NCI-H82 (cell line): ENCODE measurements at regions not wholly inside any gene's neighbourhood (a gene's known extent, or its start where the extent isn't known, plus 50 kb on each side); places are given as distances from the start of the nearest gene placed in this dataset.
"Not testable (repeated sequence)": the region's sequence is repeated elsewhere in the genome, so short reads cannot be mapped to it uniquely, and the experiment has no call there.

Experiments used
- DNase-seq: peaks from one replicate; lab custom pipeline; 2025; lab: John Stamatoyannopoulos, UW

DNA sequence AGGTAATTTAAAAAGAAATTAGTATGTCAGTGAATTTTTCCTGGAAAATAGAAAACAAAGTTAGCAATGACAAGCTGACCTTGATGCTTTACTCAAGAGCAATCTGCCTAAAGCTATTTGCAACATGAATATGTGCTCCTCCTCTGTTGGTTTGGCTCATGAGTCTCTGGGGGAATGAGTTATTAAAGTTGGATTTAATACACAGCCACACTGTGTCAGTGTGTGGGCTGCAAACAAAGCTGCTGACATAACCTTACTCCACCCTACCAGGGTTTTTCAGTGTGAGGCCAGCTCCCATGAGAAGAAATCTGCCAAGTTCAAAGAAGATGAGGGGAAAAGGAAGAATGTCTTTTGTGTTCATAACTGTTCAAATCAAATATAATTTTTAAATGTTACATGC, 280.5 kb downstream of the TLL1 start:
- no peak for DNase-seq

DNA sequence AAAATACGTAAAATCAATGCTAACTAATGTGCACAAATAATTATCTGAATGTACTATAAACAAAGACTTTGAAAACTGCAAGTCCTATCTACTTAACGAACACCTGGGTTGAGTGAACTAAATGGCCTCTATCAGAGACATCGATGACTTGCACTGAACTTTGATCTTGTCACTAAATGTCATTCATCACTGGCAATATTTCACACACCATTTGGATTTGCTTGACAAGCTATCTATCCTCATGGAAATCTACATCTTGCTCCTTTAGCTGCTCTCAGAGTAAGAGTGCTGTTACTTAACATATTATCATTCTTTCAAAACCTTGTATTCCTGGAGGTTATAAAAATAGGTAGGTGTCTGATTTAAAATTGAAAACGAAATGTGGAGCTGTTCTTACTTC, 289.3 kb downstream of the TLL1 start:
- DNase-seq, result no peak

DNA sequence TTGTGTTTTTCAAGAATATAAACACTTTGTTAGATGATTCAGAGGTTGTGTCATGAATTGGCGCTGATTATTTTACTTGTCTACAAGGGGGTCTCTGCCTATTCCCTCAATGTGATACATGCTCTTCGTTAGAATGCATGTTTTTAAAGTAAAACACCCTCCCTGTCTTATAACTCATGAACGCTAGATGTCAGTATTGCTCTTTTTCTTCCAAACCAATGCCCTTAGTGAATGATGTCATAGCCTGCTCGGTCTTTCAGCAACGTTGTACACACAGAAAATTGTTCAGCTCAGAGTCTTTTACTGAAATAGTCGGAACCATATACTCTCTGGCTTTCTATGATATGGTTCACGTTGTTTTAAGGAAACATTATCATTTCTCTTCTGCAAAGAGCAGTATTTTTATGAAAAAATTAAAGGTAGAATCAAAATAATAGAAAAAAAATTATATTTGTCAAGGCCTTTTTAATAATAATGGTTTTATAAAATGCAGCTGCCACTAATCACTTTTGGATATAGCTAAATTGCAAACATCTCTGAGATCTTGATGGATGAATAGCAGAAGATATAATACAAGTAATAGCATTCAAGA, 292.9 kb downstream of the TLL1 start:
- peak; percentile 80 for DNase-seq

DNA sequence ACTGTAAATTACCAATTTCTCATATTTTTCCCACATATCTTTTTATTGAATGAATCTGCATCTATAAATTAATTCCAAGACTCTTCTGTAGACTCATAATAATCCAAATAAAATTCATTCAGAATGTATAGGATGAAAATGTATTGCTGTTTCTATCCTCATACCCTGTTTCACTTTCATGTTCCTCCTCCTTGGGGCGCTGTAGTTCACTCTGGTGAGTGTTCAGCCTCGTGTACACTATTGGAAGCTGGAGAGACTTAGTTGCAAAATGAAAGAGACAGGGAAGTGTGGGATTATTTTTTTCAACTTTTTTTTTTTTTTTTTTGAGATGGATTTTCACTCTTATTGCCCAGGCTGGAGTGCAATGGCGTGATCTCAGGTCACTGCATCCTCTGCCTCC, 296.1 kb downstream of the TLL1 start:
- DNase-seq, result peak; percentile 16

DNA sequence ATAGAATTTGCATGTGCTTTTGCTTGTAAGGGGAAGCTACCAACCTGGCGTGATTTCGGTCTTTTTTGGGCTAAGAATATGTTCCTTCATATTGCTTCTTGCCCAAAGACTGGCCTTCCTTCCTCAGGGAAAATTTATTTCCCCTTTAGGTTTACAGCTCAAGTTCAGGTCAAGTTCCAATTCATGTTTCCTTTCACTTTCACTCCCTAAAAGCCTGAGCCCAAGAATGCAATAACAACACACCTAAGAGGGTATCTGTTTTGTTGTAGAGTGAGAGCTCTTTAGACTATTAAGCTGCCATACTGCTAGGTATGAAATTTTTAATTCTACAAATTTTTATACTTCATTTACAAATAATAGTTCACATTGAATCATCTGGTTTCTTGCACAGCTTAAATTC, 299.6 kb downstream of the TLL1 start:
- DNase-seq, result no peak

DNA sequence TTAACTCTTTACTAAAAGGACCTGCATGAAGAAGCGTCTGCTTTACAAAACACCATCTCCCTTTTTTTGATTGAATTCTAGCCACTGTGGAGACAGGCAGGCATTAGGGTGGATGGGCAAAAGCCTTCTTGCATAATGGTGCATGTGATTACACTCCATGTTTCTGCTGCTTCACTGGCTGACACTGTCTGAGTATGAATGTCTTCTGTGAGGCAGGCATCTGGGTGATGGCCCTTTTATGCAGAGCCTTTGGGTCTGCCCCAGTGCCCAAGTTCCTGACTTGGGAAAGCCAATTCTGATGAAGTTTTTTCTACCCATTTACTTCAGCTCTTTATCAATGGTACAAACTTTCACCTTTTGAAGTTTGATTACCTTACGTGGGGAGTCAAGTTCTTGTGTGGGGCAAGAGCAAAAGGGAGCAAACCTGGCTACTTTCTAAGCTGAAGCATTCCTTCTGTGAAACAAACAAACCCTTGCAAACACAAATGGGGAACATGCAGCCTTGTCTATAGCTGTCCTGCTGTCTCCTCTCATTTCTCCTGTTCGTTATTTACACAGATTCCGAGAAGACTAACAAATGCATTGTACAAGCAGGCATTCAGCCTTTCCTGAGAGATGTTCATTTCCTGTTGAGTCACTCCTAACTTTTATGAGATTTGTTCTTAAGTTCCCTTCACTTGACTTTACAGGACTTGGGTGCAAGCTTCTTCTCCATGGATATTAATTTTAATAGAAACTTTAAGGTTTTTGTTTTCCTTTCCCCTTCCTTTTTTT, 301.9 kb downstream of the TLL1 start:
- no peak for DNase-seq

DNA sequence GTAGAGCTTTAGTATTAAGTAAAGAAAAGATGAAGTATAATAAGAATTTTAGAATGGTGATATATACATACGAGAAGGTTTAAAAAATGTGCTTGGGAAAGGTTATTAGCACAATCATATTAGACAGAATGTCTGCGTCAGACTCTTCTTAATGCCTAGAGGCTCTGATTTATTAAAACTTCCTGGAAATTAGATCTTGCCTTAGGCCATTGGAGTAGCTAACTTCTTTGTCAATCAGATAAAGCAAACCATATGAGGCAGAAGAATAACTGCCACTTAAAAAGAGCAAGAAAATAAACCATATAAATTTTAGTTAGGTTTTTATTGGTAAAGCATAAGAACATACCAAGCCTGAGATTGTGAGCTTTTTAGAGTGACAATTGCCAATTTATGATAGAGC, 309.1 kb downstream of the TLL1 start:
- DNase-seq, result no peak

DNA sequence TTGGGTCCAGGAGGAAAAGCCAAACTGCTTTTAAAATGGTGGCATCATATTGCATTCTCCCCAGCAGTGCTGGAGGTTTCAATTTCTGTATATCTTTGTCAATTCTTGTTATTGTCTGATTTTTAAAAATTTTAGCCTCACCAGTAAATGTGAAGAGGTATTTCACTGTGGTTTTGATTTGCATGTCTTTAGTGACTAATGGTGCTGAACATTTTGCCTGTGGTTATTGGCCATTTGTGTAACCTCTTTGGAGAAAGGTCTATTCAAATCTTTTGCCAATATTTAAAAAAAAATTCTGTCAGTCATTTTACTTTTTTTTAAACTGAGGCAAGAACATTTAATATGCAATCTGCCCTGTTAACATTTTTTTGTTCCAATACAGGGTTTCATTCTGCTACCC, 322.1 kb downstream of the TLL1 start:
- no peak for DNase-seq

DNA sequence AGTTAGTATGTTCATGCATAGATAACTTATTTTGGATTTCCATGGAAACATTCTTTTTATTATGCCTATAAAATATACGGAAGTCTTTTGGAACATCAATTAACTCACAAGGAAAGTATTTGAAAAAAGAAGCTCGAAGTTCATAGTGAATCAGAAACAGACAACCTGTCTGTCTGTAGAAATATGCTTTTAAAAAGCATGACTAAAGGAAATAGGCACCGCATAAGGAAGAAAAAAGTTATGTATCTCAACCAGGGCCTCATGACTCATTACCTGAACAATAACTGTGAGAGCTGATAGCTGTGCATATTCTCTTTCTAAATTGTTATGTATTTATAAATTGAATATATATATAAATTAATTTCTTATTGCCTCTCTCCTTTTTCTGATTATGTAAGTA, 324.1 kb downstream of the TLL1 start:
- DNase-seq, result no peak

DNA sequence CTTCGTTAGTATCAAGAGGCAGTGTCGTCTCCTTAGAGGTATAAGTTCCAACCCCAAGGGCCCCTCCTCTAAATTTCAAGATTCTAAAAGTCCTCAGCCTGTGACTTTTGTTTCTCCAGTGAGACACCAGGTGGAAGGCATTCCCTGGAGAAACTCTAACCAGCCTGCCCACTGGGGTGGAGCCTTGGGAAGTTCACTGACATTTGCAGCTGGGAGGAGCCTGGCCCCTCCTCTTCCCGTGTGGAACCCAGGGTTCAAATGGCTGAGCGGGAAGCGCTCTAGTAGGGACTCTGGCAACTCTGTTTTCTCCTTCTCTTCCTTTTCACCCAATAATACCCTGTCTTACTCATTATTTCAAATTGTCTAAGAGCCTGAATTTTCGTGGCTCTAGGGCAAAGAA, 325.0 kb downstream of the TLL1 start:
- no peak for DNase-seq

DNA sequence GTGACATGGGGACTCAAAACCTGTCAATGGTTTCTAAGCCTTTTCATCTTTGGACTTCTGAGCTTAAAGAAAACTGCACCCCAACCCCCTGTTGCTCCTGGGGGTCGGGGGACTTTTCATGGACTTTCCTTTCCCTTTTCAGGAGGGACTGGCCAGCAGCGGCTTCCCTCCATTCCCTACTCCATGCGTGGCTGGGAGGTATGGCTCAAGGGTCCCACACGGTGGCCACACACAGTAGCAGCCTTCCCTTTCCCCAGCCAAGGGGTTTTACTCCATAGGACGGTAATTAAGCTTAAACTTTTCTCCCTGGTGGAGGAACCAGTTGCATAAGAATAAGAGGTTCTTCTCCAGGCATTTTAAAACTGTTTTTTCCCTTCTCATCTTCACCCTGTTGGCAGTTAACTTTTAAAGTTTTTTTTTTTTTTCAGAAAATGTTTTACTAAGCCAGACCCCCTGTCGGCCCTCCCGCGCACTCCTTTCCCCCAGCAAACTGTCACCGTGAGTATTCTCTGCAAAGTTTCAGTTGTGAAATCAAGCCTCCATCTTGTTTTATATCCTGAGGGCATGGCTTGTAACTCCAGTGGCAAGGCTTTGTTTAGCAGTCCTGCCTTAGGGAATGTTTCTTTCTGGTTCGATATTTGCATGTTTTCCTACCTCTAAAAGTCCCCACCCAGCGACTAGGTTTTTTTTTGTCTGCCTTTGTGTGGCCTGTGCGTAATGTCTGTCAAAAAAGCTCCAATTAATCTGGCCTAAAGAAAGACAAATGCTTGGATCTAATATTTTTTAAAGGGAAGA, 325.7 kb downstream of the TLL1 start:
- no peak for DNase-seq

DNA sequence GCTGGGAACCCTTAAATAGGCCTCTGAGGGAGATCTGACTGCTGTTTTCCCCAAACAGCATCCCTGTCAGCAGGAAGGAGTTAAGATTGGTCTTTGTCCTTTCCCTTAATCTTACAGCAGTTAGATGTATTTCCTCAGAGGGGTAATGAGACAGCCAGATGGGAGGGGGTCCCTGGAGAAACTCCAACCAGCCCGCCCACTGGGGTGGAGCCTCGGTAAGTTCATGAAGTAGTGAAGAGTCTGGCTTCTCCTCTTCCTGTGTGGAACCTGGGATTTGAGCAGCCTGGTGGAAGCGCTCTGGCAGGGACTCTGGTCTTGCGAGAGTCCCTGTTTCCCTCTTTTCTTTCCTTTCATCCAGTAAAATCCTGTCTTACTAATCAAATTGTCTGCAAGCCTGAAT, 330.0 kb downstream of the TLL1 start:
- no peak for DNase-seq

DNA sequence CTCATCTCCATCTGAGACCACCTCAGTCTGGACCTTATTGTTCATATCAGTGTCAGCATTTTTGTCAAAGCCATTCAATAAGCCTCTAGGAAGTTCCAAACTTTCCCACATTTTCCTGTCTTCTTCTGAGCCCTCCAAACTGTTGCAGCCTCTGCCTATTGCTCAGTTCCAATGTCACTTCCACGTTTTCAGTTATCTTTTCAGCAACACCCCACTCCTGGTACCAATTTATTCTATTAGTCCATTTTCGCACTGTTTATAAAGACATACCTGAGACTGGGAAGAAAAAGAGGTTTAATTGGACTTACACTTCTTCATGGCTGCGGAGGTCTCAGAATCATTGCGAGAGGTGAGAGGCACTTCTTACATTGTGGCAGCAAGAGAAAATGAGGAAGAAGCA, 339.3 kb downstream of the TLL1 start:
- DNase-seq, result not testable (repeated sequence)

DNA sequence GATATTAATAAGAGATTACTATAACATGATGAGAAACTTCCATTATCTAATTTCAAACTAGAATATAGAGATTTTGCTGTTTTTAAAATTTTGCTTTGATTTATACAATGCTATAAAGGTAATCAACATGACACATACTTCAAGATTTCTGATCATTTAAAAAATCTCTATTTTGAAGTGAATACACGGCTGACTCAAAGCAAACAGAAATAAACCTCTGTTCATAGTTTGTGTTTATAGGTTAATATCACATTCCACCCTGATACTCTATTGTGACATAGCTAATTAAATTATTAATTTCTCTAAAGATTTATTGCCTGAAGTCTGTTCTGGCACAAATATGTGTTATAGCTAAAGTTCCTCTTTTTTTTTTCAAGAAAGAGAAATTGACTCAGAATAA, 349.2 kb downstream of the TLL1 start:
- DNase-seq, result no peak

DNA sequence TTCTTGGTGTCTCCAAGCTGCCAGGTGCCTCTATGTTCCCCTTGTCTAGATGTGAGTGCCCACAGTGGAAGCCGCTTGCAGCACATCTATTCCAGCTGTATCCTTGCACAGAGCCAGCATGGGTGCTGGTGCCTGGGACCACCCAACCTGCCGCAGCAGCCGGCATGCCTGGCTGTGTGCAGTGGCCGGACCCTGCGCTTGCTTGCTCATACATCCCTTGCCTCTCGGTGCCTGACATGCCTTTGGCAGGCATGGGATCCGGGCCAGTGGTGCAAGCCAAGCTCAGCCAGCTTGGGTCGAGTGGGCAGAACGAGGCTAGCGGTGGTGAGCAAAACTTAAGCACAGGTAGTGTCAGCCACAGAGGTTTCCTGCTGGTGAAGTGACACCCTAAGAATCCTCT, 355.1 kb downstream of the TLL1 start:
- DNase-seq, result no peak

DNA sequence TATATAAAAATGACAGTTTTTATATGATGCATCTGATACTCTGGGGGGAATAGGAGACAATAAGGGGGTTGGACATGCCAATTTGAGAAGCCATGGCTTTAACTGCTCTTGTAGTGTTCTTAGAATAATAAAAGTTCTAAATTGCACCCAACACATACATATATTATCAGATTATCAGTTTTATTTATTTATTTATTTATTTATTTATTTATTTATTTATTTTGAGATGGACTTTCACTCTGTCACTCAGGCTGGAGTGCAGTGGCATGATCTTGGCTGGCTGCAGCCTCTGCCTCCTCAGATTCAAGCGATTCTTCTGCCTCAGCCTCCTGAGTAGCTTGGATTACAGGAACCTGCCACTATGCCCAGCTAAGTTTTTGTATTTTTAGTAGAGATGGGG, 356.8 kb downstream of the TLL1 start:
- DNase-seq, result no peak

DNA sequence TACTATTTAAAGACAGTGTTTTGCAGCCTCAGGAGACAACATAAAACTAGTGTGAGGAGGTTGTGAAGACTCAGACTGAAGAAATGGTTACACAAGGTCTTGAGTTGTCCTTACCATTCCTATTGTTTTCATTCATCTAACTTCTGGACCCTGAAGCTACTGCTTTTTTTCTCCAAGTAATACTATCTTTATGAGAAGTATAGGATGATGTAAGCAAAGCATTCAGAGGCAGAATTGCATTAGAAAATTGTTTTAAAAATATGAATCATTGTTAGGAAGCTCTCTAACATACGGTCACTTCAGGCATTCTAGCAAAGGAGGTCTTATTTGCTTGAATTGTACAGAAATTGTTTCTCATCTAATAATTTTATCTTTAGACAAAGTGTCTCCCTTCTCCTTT, 357.8 kb downstream of the TLL1 start:
- no peak for DNase-seq

DNA sequence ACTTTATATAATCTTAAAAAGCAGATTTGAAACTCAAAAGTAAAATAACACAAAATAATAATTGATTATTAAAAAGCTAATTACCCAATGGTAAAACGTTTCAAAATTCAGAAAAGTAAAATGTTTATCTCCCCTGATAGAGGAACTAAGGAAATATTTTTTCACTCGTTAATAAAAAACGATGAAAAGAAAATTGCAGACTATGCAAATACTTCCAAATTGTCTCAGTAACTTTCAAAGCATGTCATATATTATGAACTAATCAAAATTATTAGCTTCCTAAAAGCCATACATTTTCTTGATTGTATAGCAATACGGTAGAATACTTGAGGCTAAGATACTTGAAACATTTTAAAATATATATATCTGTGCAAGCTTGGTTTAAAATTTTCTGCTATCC, 366.3 kb downstream of the TLL1 start:
- no peak for DNase-seq

DNA sequence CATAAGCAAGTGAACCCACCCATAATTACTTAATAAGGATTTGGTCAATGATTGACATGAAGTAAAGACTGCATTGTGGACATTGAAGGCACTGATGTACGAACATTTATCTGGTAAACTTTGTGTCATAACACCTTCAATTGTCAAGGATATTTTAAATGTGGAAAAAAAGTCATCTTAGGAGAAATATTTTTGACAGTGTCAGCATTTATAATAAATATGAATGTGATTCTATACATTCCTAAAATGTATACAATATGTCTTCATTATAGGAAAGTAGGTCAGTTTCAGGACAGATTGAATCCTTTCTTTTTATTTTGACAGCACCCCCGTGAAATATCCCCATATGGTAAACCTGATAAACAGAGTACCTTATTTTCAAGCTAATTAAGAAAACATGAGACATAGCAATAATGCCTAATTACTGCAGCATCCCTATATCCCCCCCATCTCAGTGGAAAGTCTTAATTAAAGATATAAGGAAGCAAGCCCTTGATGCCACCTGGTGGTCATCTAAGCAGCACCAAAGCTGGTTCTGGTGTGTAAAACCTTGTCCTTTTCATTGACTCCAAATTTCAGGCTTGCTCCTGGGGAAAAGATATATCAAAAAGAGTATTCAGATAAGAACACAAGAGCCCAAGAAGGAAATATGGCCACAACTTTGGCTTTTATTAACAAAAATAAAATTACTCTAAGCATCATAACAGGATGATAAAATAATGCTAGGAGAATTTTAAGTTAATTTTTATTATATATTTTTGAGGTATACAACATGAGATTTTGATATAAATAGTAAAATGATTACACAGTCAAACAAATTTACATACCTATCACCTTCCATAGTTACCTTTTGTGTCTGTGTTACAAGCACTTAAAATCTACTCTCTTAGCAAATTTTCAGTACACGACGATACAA, 379.7 kb downstream of the TLL1 start:
- peak; percentile 47 for DNase-seq

DNA sequence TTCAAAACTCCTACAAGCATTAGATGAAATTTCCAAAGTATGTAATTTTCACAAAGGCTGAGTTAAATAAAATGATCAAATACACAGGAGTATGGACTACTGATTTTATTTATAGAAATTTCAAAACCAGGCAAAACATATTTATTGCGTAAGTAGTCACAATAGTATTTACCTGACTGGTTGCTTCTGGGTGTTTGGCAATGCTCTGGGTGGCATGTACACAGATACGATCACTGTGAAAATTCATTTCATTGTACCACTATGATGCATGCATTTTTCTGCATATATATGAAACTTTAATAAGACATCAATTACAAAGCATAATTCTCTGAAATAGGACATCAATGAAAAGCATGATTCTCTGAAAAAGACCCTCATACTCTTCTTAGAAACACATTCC, 384.2 kb downstream of the TLL1 start:
- no peak for DNase-seq

DNA sequence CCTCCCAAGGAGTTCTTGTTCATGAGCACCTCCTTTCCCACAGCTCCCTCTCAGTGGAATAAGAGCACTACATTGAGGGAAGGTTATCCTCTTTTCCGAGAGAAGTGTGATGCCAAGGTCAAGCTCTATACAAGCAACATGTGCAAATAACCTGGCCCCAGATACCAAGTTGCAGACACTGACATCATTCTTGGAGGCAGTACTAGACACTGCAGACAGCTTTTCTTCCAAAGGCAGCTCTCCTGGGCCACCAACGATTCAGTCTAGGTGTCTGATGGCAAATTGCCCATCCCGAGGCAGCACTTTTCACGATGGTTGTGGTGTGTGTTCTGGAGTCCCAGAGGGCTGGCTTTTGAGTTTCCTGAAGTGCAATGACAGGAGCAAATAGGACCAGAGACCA, 384.9 kb downstream of the TLL1 start:
- no peak for DNase-seq

DNA sequence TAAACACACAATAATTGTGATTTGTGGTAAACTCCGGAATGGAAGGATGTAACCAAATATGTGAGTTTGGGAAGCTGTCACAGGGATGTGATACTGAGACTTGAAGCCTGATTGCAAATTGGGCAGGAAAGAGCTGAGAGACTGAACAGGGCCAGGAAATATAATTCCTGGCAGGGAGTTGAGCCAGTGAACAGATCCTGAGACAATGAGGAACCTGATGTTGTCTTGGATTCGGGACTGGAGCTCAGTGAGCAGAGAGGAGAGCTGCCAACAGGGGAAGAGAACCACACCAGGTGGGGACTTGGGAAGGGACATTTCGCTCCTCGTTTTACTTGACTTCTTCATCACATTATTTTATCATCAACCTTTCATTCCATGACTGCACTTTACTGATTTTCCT, 386.0 kb downstream of the TLL1 start:
- DNase-seq, result no peak
